D341Med (cell line): ENCODE measurements at regions not wholly inside any gene's neighbourhood (a gene's known extent, or its start where the extent isn't known, plus 50 kb on each side); places are given as distances from the start of the nearest gene placed in this dataset.

ENCODE experiments used
- DNase-seq: peaks from one replicate; pipeline ENCODE4 v3.0.0; 2012; ENCODE audit warnings: low spot score

- DNase-seq = no peak
Measured at GRCh38 chr18:45538444-45538843, 76.8 kb upstream of the SLC14A2 start.

- DNase-seq = no peak
Measured at GRCh38 chr18:45539491-45539891, 75.8 kb upstream of the SLC14A2 start.

- DNase-seq = no peak
Measured at GRCh38 chr18:45540125-45540524, 75.2 kb upstream of the SLC14A2 start.

GRCh38 chr18:45541421-45541820, 73.9 kb upstream of the SLC14A2 start:
- no peak for DNase-seq

- DNase-seq = no peak
Measured at GRCh38 chr18:45542043-45542442, 73.2 kb upstream of the SLC14A2 start.

GRCh38 chr18:45547910-45548309, 67.4 kb upstream of the SLC14A2 start:
- DNase-seq = no peak

- no peak for DNase-seq
Measured at GRCh38 chr18:45548614-45549013, 66.7 kb upstream of the SLC14A2 start.

GRCh38 chr18:45549290-45549689, 66.0 kb upstream of the SLC14A2 start:
- DNase-seq = no peak

GRCh38 chr18:45551142-45551815, 64.0 kb upstream of the SLC14A2 start:
- no peak for DNase-seq

GRCh38 chr18:45553723-45554388, 61.4 kb upstream of the SLC14A2 start:
- DNase-seq = no peak

- DNase-seq = no peak
Measured at GRCh38 chr18:45554389-45554737, 60.9 kb upstream of the SLC14A2 start.

GRCh38 chr18:45556222-45556621, 59.1 kb upstream of the SLC14A2 start:
- no peak for DNase-seq

GRCh38 chr18:45557287-45557686, 58.0 kb upstream of the SLC14A2 start:
- DNase-seq = no peak

- DNase-seq = no peak
Measured at GRCh38 chr18:45557779-45558178, 57.5 kb upstream of the SLC14A2 start.

GRCh38 chr18:45559258-45559657, 56.0 kb upstream of the SLC14A2 start:
- no peak for DNase-seq

- no peak for DNase-seq
Measured at GRCh38 chr18:45560870-45561269, 54.4 kb upstream of the SLC14A2 start.

- DNase-seq = no peak
Measured at GRCh38 chr18:45562567-45563479, 52.5 kb upstream of the SLC14A2 start.

GRCh38 chr18:45565280-45565970, 49.9 kb upstream of the SLC14A2 start:
- no peak for DNase-seq
